ENCODE measurements at regions not wholly inside any gene's neighbourhood (a gene's known extent, or its start where the extent isn't known, plus 50 kb on each side); places are given as distances from the start of the nearest gene placed in this dataset.

- no peaks in the 10 kb centered on the region for H3K79me2 ChIP-seq (replicated peaks; ENCODE audit: insufficient read depth)
- peaks cover 69% of the 10 kb centered on the region for H3K36me3 ChIP-seq (ENCODE audit: insufficient read depth)
- Mint-ChIP-seq H3K27ac (no peak overlapping the region), H3K4me1 (no peaks in the 10 kb centered on the region), H3K4me3 (no peak overlapping the region), H3K36me3 (ENCODE audit: low read depth) (peaks cover 94% of the 10 kb centered on the region), H3K9me3 (peaks cover 92% of the 10 kb centered on the region), H3K27me3 (ENCODE audit: insufficient read depth, low read depth, poor library complexity) (peaks cover 64% of the 10 kb centered on the region)
- H3K27me3 ChIP-seq (ENCODE audit: insufficient read depth): no peaks in the 10 kb centered on the region; the same call in 1 of the 2 replicates
- H3K4me3 ChIP-seq: no peak overlapping the region
- H3K4me2 ChIP-seq: no peak overlapping the region
- peaks cover 5% of the 10 kb centered on the region; the same call in 1 of the 2 replicates for H3K9me2 ChIP-seq (ENCODE audit: insufficient read depth)
- TF ChIP-seq CREB1 (CRISPR knock-in tag; IDR thresholded peaks at IDR 0.05; ENCODE audit: low read depth) (no peak), CTCF (conservative IDR thresholded peaks at IDR 0.05; ENCODE audit: low read depth in 2 of 2) (no peak), ZNF331 (CRISPR knock-in tag; IDR thresholded peaks at IDR 0.05; ENCODE audit: low read depth) (no peak), STAT1 (IDR thresholded peaks at IDR 0.05; ENCODE audit: unreplicated experiment) (no peak), EZH2phosphoT487 (IDR thresholded peaks at IDR 0.05; ENCODE audit: unreplicated experiment) (no peak), ZNF114 (CRISPR knock-in tag; IDR thresholded peaks at IDR 0.05) (no peak), NANOG (IDR thresholded peaks at IDR 0.05; ENCODE audit: borderline replicate concordance) (no peak), REST (IDR thresholded peaks at IDR 0.05; ENCODE audit: unreplicated experiment) (no peak), POLR2AphosphoS5 (IDR thresholded peaks at IDR 0.05; ENCODE audit: low read depth) (no peak; the same call in 1 of the 2 replicates)
- TF ChIP-seq, protein P1, sequence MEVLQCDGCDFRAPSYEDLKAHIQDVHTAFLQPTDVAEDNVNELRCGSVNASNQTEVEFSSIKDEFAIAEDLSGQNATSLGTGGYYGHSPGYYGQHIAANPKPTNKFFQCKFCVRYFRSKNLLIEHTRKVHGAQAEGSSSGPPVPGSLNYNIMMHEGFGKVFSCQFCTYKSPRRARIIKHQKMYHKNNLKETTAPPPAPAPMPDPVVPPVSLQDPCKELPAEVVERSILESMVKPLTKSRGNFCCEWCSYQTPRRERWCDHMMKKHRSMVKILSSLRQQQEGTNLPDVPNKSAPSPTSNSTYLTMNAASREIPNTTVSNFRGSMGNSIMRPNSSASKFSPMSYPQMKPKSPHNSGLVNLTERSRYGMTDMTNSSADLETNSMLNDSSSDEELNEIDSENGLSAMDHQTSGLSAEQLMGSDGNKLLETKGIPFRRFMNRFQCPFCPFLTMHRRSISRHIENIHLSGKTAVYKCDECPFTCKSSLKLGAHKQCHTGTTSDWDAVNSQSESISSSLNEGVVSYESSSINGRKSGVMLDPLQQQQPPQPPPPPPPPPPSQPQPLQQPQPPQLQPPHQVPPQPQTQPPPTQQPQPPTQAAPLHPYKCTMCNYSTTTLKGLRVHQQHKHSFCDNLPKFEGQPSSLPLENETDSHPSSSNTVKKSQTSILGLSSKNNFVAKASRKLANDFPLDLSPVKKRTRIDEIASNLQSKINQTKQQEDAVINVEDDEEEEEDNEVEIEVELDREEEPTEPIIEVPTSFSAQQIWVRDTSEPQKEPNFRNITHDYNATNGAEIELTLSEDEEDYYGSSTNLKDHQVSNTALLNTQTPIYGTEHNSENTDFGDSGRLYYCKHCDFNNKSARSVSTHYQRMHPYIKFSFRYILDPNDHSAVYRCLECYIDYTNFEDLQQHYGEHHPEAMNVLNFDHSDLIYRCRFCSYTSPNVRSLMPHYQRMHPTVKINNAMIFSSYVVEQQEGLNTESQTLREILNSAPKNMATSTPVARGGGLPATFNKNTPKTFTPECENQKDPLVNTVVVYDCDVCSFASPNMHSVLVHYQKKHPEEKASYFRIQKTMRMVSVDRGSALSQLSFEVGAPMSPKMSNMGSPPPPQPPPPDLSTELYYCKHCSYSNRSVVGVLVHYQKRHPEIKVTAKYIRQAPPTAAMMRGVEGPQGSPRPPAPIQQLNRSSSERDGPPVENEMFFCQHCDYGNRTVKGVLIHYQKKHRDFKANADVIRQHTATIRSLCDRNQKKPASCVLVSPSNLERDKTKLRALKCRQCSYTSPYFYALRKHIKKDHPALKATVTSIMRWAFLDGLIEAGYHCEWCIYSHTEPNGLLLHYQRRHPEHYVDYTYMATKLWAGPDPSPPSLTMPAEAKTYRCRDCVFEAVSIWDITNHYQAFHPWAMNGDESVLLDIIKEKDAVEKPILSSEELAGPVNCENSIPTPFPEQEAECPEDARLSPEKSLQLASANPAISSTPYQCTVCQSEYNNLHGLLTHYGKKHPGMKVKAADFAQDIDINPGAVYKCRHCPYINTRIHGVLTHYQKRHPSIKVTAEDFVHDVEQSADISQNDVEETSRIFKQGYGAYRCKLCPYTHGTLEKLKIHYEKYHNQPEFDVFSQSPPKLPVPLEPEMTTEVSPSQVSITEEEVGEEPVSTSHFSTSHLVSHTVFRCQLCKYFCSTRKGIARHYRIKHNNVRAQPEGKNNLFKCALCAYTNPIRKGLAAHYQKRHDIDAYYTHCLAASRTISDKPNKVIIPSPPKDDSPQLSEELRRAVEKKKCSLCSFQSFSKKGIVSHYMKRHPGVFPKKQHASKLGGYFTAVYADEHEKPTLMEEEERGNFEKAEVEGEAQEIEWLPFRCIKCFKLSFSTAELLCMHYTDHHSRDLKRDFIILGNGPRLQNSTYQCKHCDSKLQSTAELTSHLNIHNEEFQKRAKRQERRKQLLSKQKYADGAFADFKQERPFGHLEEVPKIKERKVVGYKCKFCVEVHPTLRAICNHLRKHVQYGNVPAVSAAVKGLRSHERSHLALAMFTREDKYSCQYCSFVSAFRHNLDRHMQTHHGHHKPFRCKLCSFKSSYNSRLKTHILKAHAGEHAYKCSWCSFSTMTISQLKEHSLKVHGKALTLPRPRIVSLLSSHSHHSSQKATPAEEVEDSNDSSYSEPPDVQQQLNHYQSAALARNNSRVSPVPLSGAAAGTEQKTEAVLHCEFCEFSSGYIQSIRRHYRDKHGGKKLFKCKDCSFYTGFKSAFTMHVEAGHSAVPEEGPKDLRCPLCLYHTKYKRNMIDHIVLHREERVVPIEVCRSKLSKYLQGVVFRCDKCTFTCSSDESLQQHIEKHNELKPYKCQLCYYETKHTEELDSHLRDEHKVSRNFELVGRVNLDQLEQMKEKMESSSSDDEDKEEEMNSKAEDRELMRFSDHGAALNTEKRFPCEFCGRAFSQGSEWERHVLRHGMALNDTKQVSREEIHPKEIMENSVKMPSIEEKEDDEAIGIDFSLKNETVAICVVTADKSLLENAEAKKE (CRISPR knock-in tag; IDR thresholded peaks at IDR 0.05): no peak
- TF ChIP-seq, protein P2, sequence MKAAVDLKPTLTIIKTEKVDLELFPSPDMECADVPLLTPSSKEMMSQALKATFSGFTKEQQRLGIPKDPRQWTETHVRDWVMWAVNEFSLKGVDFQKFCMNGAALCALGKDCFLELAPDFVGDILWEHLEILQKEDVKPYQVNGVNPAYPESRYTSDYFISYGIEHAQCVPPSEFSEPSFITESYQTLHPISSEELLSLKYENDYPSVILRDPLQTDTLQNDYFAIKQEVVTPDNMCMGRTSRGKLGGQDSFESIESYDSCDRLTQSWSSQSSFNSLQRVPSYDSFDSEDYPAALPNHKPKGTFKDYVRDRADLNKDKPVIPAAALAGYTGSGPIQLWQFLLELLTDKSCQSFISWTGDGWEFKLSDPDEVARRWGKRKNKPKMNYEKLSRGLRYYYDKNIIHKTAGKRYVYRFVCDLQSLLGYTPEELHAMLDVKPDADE (IDR thresholded peaks at IDR 0.05): no peak
- H4K20me1 ChIP-seq (replicated peaks; ENCODE audit: insufficient read depth): no peaks in the 10 kb centered on the region
- H3K4me1 ChIP-seq (ENCODE audit: insufficient read depth): no peaks in the 10 kb centered on the region
- no peak for ATAC-seq
- no peak overlapping the region for H2AFZ ChIP-seq
- peaks cover 34% of the 10 kb centered on the region for H3F3A ChIP-seq (replicated peaks; ENCODE audit: low read depth)
- no peak for DNase-seq (ENCODE audit: low spot score)
- no peak overlapping the region for H3K27ac ChIP-seq (ENCODE audit: low read depth)
These were observed 61.3 kb upstream of the HEY2 start for GRCh38 chr6:125688138-125688537.

All from GM23338 (cell line).